Adrenal gland (tissue), 5 donors: ENCODE measurements at regions not wholly inside any gene's neighbourhood (a gene's known extent, or its start where the extent isn't known, plus 50 kb on each side); places are given as distances from the start of the nearest gene placed in this dataset.

ENCODE experiments used
- POLR2A ChIP-seq, 2 donors: fragments of 450-650 bp; IDR thresholded peaks; one replicate each; pipeline ENCODE4 v1.6.1; 2017; ENCODE audit warnings: antibody characterized with exemption in 2 of 2, mild to moderate bottlenecking in 2 of 2, moderate library complexity in 1 of 2
- TF ChIP-seq, protein P1 (sequence below), 6 experiments: fragments of 450-650 bp in 4 of 6; fragments of 200-600 bp in 2 of 6; sonication (generic) in 1 of 6; IDR thresholded peaks; 1 replicate in 5 of 6; 2 replicates in 1 of 6; pipeline versions ENCODE4 v1.5.1 to v1.8.0; 2016 to 2021; ENCODE audit warnings: antibody characterized with exemption in 6 of 6, mild to moderate bottlenecking in 2 of 6, moderate library complexity in 1 of 6
- donor health status: DM: no; HTN: no; CAD: no.

- TF ChIP-seq, protein P1, sequence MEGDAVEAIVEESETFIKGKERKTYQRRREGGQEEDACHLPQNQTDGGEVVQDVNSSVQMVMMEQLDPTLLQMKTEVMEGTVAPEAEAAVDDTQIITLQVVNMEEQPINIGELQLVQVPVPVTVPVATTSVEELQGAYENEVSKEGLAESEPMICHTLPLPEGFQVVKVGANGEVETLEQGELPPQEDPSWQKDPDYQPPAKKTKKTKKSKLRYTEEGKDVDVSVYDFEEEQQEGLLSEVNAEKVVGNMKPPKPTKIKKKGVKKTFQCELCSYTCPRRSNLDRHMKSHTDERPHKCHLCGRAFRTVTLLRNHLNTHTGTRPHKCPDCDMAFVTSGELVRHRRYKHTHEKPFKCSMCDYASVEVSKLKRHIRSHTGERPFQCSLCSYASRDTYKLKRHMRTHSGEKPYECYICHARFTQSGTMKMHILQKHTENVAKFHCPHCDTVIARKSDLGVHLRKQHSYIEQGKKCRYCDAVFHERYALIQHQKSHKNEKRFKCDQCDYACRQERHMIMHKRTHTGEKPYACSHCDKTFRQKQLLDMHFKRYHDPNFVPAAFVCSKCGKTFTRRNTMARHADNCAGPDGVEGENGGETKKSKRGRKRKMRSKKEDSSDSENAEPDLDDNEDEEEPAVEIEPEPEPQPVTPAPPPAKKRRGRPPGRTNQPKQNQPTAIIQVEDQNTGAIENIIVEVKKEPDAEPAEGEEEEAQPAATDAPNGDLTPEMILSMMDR (IDR thresholded peaks at IDR 0.05), result no peak
- TF ChIP-seq POLR2A (IDR thresholded peaks at IDR 0.05), result no peak
Observed at GRCh38 chr1:234856845-234857245, 246.9 kb upstream of the IRF2BP2 start.
